Dermis microvascular lymphatic vessel endothelial cell (primary cell): ENCODE measurements at regions not wholly inside any gene's neighbourhood (a gene's known extent, or its start where the extent isn't known, plus 50 kb on each side); places are given as distances from the start of the nearest gene placed in this dataset.

Experiments
- DNase-seq, 2 donors: peaks; one replicate each; pipeline versions ENCODE4 v3.0.0 to v3.0.0-alpha.2; 2010; ENCODE audit warnings: low read depth in 2 of 2

DNA sequence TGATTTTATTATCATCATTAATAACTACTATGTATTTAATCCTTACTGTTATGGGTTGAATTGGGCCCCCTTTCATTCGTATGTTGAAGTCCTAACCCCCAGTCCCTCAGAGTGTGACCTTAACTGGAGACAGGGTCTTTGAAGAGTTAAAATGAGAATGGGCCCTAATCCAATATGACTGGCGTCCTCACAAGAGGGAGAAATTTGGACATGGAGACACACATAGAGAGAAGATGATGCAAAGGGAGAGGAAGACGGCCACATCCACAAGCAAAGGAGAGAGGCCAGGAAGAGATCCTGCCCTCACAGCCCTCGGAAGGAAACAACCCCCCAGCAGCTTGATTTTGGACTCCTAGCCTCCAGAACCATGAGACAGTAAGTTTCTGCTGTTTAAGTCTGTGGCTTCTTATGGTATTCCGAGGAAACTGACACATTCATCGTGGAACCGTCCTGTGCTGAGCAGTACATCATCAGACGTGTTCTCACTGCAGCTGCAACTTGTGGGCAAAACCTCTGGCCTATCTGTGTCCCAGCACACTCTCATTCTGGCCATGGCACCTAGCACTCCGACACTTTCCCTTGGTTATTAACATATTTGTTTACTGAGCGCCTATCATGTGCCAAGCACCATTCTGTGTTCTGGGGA, 127.6 kb downstream of the SLC38A6 start:
- DNase-seq = no peak

DNA sequence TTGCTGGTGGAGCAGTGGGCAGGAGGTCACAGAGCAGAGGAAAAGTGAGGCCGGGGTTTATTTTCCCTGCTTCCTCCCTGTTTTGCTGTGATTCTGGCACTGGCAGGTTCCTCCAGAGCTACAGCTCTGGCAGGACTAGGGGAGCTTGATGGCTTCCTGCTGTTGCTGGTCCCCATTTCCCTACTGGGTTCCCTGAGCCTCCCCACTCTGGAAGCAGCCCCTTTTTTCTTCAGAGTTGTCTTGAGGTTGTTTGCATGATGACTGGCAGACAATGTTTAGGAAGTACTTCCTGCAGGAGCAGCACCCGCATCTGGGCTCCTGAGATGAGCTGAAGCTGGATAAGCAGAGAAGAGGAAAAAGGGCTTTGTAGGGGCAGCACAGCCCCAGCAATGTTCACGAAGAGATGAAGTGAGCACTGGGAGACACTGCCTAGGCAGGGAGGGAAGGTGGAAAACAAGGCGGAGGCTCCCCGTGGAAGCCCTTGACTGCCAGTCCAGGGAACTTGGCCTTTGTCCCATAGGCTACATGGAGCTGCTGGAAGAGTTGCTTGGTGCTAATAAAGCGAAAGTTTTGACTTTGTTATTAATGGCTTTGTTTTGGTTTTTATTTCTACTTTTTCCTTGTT, 126.9 kb downstream of the SLC38A6 start:
- no peak for DNase-seq

DNA sequence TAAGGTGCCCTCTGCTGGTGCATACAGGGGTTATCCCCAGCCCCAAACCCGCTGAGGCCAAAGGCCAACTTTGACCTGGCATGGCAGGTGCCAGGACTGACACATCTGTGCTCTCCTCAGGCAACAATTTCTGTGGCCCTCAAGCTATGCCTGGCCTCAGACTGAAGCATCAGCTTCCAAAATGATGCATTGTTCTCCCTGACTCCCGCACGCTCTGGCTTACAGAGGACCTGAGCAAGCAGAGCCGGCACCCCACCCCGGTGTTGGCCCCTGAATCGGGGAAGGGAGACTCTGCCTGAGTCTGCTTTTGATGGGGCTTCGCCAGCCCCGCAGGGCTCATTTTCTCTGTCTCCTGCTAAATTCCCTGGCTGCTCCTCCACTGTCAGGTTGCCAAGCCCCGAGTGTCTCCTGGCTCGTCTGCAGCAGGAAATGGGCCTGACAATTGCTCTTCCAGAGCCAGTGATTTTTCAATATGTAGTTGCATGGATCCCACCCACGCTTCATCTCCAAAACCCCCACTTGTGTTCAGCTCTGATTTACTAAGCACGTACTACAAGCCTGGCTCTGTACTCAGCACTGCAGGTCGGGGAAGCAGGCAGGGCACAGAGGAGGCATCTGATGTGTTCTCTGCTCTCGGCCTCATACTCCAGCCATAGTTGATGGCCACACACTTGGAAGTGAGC, 126.1 kb downstream of the SLC38A6 start:
- DNase-seq = peak in 1 of 2 donors; percentile 33

DNA sequence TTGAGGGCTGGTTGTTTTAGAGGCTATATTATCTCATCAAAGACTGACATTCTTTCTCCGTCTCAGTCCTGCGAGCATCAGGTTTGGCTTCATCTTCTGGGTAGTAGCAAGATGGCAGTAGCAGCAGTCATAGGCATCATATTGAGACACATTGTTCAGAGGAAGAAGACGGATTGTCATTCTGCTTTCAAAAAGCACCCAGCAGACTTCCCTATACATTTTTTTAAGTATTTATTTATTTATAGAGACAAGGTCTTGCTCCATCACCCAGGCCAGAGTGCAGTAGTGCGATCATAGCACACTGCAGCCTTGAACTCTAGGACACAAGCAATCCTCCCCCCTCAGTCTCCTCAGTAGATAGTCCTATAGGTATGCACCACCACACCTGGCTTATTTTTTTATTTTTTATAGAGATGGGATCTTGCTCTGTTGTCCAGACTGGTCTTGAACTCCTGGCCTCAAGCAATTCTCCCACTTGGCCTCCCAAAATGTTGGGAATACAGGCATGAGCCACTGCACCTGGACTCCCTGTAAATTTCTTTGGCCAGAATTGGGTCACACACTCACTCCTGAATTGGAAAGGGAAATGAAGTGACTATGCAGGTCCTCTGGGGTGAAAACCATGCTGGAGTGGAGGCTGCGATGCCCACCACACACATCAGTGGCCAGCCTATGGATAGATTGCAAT, 125.4 kb downstream of the SLC38A6 start:
- DNase-seq = no peak

DNA sequence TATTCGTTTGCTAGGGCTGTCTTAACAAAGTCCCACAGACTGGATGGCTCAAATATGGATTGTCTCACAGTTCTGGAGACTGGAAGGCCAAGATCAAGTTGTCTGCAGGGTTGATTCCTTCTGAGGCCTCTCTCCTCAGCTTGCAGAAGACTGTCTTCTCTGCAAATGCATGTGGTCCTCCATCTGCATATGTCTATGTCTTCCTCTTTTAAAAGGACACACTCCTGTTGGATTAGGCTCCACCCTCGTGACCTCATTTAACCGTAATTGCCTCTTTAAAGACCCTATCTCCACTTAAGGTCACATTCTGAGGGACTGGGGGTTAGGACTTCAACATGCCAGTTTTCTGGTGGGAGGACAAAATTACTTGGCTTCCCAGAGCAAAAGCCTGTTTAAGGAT, 123.3 kb downstream of the SLC38A6 start:
- no peak for DNase-seq

DNA sequence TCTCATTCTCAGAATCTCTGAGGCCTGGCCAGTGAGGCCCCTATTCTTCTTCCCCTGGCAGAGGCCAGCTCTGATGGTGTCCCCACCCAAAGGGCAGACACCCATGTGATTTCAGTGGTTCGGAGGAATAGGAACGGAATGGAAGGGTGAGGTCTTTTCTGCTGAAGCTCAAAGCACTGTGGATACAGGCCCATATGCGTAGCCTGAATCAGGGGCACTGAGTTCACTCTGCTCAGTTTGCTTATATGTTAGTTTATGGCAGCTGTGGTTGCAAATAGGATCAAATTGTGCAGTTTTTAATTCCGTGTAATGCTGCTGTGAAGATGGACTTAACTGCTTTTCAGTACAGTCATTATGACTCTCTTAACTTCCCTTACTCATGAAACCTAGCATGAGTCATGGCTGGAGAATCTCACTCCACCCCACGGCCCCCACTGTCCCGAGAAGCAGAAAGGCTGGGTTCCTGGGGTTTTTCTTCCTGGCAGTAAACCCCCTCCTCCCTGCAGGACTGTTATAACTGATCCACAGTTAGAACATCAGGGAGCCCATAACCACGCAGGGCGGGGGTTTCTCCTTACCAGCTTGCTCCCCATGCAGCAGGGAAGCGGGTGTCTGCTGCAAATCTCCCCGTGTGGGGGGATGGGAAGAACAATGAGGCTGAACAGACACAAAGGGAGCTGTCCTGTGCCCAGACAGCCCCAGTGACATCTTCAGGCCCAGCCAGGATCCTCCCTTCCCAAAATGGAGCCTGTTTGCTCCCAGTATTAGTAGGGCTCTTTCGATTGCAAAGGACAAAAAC, 122.7 kb downstream of the SLC38A6 start:
- peak; percentile 60 to 94 for DNase-seq

DNA sequence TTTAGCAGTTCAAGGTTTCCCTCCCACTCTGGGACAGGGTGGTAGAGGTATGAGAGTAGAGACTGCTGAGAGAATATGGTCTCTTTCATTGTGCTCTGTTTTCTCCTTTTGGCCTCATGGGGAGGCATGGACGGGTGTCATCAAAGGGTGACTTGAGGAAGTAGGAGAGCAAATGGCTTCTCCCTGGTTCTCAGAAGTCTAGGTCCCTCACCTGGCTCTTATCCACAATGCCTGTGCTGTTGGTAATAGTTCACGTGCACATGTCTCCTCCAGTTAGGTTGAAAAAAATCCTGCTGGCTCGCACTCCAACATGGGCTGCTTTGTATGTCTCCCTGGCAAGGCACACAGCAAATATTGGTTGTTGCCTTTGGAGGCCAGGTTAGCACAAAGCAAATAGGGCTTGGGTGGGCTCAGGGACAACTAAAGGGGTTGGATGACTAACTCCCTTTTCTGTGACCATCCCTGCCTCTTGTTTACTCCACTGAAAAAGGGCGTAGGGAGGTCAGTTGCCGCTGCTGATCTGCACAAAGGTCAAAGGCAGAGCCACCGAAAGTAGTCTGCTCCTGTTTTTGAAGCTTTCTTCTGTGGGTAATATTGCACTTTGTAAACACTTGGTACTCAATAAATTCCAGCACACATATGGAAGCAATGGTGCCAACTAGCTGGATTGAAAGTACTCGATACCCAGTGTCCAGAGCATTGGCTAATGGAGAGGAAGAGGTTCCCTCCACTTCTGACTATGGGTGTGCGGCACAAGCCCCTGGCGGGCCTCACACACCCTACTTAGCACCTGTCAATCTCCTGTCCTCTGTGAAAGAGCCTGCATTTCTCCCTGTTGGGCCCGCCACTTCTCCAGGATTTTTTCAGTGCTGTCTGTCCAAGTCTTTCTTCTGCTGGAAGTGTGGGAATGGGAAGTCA, 121.8 kb downstream of the SLC38A6 start:
- DNase-seq = peak in 1 of 2 donors; percentile 47
